NCI-H2081 (cell line): ENCODE measurements at regions not wholly inside any gene's neighbourhood (a gene's known extent, or its start where the extent isn't known, plus 50 kb on each side); places are given as distances from the start of the nearest gene placed in this dataset.

ENCODE experiments used
- DNase-seq, 2 experiments: peaks; one replicate each; lab custom pipeline; 2025; lab: John Stamatoyannopoulos, UW

DNA sequence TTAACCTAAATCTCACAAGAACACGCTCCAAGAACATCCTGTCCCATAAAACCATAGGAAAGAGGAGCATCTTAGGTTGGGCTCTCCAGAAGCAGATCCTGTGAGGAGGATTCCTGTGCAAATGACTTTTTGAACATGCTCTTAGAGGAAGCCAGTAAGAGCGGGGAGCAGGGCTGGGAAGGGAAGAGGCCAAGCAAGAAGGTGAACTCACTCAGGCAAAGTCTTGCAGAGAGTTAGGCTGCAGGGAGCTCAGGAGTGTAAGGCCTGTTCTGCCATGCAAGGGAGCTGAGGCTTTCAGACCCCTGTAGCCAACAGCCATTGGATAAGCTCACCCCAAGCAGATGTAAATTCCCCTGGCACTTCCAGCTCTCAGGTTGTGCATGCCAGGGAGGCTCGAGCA is 63.6 kb upstream of the LY86 start:
- no peak for DNase-seq

DNA sequence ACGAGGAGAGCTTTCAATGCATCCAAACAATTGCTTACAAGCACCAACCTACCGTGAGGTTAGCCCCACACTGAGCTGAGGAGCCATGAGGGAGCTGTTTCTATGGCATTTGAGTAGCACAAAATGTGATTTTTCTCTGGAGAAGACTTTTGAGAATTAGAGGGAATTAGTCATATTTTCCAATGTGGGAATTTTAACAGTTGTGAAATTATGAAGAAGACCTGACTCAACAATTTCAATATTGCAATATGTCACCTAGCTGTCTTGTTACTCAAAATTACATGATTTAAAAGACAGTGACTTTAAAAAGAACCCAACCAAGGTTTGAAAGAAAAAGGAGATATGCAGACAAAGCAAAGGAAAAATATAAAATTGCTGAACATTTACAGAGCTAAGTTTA is 62.6 kb upstream of the LY86 start:
- DNase-seq = no peak

DNA sequence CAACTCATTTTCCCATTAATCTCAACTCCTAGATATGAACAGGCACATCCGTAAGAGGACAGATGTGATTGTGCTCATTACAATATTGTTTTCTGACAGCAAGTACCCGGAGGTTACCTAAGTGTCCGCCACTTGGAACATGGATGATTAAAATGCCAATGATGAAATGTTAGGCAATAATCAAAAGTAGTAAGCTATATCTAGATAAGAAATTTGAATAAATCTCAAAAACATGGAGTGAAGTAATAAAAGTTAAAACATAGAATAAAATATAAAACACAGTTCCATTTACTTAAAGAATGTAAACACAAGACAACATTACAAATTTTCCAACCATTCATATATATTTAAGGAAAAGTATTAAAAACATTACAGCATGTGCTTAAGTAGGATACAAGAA is 59.2 kb upstream of the LY86 start:
- DNase-seq = no peak

DNA sequence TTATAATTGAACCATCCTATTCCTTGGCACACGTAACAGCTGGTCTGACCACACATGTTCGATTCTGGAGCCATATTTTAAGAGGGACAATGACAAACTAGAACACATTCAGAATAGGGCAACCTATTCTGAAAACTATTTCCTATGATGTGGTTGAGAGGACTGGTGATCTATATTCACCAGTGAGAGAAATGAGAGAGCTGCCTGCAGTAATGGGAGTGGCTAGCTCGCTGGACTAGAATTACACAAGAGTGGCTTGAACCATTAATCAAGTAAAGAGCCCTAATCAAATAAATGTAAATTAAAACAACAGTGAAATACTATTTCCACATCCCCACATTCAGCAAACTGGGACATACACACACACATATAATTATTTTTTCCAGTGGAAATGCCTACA is 55.3 kb upstream of the LY86 start:
- no peak for DNase-seq

DNA sequence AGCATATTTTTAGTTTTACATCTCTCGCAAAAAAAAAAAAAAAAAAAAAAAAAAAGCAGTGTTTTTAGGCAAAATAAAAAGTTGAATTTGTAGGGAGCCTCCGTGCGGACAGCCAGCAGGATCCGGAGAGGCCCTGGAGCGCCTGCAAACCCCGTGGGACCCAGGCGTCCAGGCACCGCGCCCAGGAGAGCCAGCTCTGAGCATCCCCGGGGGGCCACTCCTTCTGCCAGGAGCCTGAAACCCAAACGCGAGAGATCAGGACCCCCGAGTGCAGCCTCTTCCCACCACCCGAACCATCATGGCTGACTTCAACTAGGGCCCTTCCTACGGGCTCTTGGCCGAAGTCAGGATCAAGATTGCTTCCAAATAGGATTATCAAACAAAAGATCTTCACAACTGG is 54.1 kb upstream of the LY86 start:
- no peak for DNase-seq

DNA sequence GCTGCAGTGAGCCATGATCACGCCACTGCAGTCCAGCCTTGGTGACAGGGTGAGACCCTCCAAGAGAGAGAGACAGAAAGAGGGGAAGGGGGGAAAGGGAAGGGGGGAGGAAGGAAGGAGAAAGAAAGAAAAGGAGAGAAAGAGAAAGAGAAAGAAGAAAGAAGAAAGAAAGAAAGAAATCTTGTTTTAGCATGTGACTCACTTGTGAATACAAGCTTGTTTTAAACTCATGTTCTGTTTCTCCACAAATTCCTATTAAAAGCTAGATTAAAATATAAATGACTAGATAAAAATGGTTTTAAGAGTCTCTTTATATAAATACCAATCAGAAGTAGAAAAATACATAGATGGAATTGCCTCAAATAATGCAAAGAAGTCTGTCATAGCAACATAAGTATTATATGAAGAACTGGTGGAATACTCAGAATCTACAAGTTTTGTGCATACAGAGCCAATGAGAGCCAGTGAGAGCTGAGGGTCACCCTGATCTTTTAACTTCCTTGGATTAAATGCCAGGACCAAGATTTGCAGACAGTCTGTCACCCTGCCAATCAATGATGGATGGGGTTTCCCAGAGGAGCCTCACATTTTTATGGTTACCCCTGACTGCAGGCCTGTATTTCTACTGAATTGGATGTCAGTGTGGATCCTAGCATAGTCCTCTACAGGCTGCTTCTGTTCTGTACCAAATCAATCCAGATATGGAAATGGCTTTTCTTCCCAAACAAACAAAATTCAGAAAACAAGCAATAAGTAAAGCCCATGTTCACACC is 50.8 kb upstream of the LY86 start:
- no peak for DNase-seq

DNA sequence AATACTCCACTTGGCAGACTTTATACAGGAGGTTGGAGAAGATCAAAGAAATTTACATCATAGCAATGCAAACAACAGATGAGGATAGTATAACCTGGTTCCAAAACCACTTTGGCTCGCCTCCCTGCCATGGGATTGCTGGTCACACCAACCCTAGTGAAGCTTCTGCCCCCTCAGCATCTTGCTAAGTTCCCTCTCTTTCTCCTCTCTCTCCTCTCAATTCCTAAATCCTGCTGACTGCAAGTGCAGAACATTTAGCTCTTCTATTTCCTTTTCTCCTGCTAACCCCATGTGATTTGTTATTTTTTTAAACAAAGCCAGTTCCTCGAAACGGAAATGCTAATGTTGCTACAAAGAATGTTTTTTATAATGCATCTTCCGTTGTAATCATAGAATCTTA is 50.3 kb upstream of the LY86 start:
- no peak for DNase-seq
